OCI-LY7 (cell line): ENCODE measurements at regions not wholly inside any gene's neighbourhood (a gene's known extent, or its start where the extent isn't known, plus 50 kb on each side); places are given as distances from the start of the nearest gene placed in this dataset.

ENCODE experiments used
- CTCF ChIP-seq: fragments of 200-600 bp; sonication (generic); conservative IDR thresholded peaks from 2 replicates; pipeline ENCODE4 v1.5.1; 2014; ENCODE audit warnings: mild to moderate bottlenecking, antibody characterized with exemption, low read length, moderate library complexity, mixed read lengths
- EZH2phosphoT487 ChIP-seq: fragments of 200-600 bp; sonication (generic); IDR thresholded peaks from 2 replicates; pipeline ENCODE4 v1.6.1; 2018; ENCODE audit warnings: low read depth, borderline replicate concordance, mild to moderate bottlenecking, mixed run types, antibody characterized with exemption, low read length, moderate library complexity, mixed read lengths

GRCh38 chr2:150900913-150901312 lies 360.8 kb downstream of the RBM43 start:
- no peak for TF ChIP-seq CTCF
- no peak for TF ChIP-seq EZH2phosphoT487
